IgD-negative memory B cell (primary cell): ENCODE measurements at regions not wholly inside any gene's neighbourhood (a gene's known extent, or its start where the extent isn't known, plus 50 kb on each side); places are given as distances from the start of the nearest gene placed in this dataset.
A peak's percentile ranks its signal among the peaks of the same experiment; 100 is the strongest.

Experiments
- H3K27ac Mint-ChIP-seq, 3 donors: one replicate each; pipeline ENCODE4 v1.8.0; 2020 to 2022; ENCODE audit warnings: mild to moderate bottlenecking in 3 of 3, mixed read lengths in 3 of 3, moderate library complexity in 1 of 3
- H3K27me3 Mint-ChIP-seq: one replicate; pipeline ENCODE4 v1.8.0; 2021; ENCODE audit warnings: mixed read lengths
- H3K36me3 Mint-ChIP-seq: one replicate; pipeline ENCODE4 v1.8.0; 2020; ENCODE audit warnings: mild to moderate bottlenecking, mixed read lengths
- H3K4me1 Mint-ChIP-seq, 3 donors: one replicate each; pipeline ENCODE4 v1.8.0; 2020 to 2022; ENCODE audit warnings: mixed read lengths in 3 of 3, mild to moderate bottlenecking in 1 of 3
- H3K4me3 Mint-ChIP-seq, 4 donors: one replicate each; pipeline ENCODE4 v1.8.0; 2020 to 2022; ENCODE audit warnings: mild to moderate bottlenecking in 4 of 4, mixed read lengths in 4 of 4, moderate library complexity in 3 of 4
- H3K9me3 Mint-ChIP-seq, 3 donors: one replicate each; pipeline ENCODE4 v1.8.0; 2020 to 2021; ENCODE audit warnings: mixed read lengths in 3 of 3, mild to moderate bottlenecking in 1 of 3

- peaks cover 2% of the 10 kb centered on the region for H3K27me3 Mint-ChIP-seq
- H3K9me3 Mint-ChIP-seq: peaks cover 3% of the 10 kb centered on the region in 3 donors
- H3K36me3 Mint-ChIP-seq: no peaks in the 10 kb centered on the region
- no peak overlapping the region for H3K27ac Mint-ChIP-seq
- H3K4me1 Mint-ChIP-seq: no peaks in the 10 kb centered on the region
- no peak overlapping the region for H3K4me3 Mint-ChIP-seq
Observed at GRCh38 chr10:30775779-30776591, 146.4 kb upstream of the LYZL2 start.

GRCh38 chr10:30774261-30774660 is 144.7 kb upstream of the LYZL2 start:
- Mint-ChIP-seq H3K4me3 (no peak overlapping the region), H3K9me3 (peaks cover 3 to 12% (median 3%) of the 10 kb centered on the region in 3 donors), H3K27me3 (peaks cover 2% of the 10 kb centered on the region), H3K36me3 (no peaks in the 10 kb centered on the region), H3K27ac (no peak overlapping the region), H3K4me1 (no peaks in the 10 kb centered on the region)

- H3K4me3 Mint-ChIP-seq: no peak overlapping the region
Observed at GRCh38 chr10:30773501-30773900, 143.9 kb upstream of the LYZL2 start.

GRCh38 chr10:30770816-30771215 is 141.3 kb upstream of the LYZL2 start:
- Mint-ChIP-seq H3K27me3 (peaks cover 7% of the 10 kb centered on the region), H3K4me1 (no peaks in the 10 kb centered on the region), H3K4me3 (no peak overlapping the region), H3K9me3 (peaks cover 3 to 12% (median 6%) of the 10 kb centered on the region in 3 donors), H3K27ac (no peak overlapping the region), H3K36me3 (no peaks in the 10 kb centered on the region)

More at GRCh38 chr10:30773501-30773900, 143.9 kb upstream of the LYZL2 start:
- Mint-ChIP-seq H3K27ac (no peak overlapping the region), H3K9me3 (peaks cover 3 to 12% (median 3%) of the 10 kb centered on the region in 3 donors), H3K36me3 (no peaks in the 10 kb centered on the region), H3K27me3 (peaks cover 2% of the 10 kb centered on the region), H3K4me1 (no peaks in the 10 kb centered on the region)

- Mint-ChIP-seq H3K36me3 (no peaks in the 10 kb centered on the region), H3K27ac (no peak overlapping the region), H3K27me3 (peaks cover 7% of the 10 kb centered on the region)
Observed at GRCh38 chr10:30770229-30770628, 140.7 kb upstream of the LYZL2 start.

DNA sequence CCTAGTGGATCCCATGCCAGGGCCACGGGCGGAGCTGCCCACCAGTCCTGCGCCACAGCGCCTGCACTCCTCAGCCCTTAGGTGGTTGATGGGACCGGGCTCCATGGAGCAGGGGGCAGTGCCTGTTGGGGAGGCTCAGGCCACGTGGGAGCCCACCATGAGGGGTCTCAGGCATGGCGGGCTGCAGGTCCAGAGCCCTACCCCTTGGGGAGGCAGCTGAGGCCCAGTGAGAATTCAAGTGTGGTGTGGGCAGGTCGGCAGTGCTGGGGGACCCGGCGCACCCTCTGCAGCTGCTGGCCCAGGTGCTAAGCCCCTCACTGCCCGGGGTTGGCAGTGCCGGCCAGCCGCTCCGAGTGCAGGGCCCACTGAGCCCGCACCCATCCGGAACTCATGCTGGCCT is 139.8 kb upstream of the LYZL2 start:
- Mint-ChIP-seq H3K4me3 (no peak overlapping the region), H3K9me3 (peaks cover 3 to 12% (median 6%) of the 10 kb centered on the region in 3 donors), H3K27ac (no peak overlapping the region)

More at GRCh38 chr10:30770229-30770628, 140.7 kb upstream of the LYZL2 start:
- Mint-ChIP-seq H3K9me3 (peaks cover 3 to 12% (median 6%) of the 10 kb centered on the region in 3 donors), H3K4me1 (no peaks in the 10 kb centered on the region), H3K4me3 (no peak overlapping the region)

DNA sequence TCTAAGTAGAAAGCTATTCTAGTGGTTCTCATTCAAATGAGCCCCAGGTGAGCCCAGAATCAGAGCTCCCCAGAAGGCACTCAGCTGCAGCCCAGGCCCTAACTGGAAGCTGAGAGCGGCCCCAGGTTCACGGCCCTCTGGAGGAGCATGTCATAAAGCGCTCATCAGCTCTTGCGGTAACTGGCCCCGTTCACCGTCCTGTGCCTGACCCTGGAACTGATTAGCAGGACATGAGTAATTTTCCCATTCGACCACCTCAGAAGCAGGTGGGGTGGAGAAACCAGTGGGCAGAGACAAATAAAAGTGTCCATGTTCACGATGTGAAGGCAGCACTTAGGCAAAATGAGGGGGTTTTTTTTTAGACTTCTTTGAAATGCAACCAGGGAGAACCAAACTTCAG is 136.1 kb upstream of the LYZL2 start:
- H3K4me3 Mint-ChIP-seq: no peak overlapping the region
- peaks cover 10% of the 10 kb centered on the region for H3K27me3 Mint-ChIP-seq
- no peak overlapping the region for H3K27ac Mint-ChIP-seq
- no peaks in the 10 kb centered on the region for H3K4me1 Mint-ChIP-seq
- H3K36me3 Mint-ChIP-seq: no peaks in the 10 kb centered on the region
- peaks cover 0 to 5% (median 3%) of the 10 kb centered on the region in 3 donors for H3K9me3 Mint-ChIP-seq

More for the DNA sequence above, 139.8 kb upstream of the LYZL2 start:
- no peaks in the 10 kb centered on the region for H3K4me1 Mint-ChIP-seq
- H3K27me3 Mint-ChIP-seq: peaks cover 8% of the 10 kb centered on the region
- H3K36me3 Mint-ChIP-seq: no peaks in the 10 kb centered on the region

GRCh38 chr10:30765022-30765615 is 135.6 kb upstream of the LYZL2 start:
- Mint-ChIP-seq H3K27me3 (peaks cover 10% of the 10 kb centered on the region), H3K9me3 (peaks cover 0 to 3% (median 2%) of the 10 kb centered on the region in 3 donors), H3K27ac (no peak overlapping the region), H3K4me3 (no peak overlapping the region), H3K36me3 (peaks cover 1% of the 10 kb centered on the region), H3K4me1 (no peaks in the 10 kb centered on the region)

DNA sequence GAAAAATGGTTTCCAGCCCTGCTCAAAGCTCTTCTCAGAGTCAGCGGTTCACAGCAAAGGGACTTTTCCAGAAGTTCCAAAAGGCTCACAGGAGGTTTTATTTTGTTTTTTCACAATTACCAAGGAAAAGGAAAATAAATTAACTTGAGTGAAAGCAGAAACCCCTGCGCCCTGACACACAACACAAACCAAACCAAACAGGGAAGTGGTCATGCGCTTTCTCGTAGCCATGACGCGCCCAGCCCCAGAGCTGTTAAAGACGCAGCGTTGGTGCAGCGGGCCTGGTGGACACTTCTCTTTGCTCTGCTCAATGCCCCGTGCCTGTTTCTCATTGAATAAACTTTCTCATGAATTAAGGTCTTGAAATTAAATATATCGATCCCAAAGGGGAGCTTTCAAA is 134.4 kb upstream of the LYZL2 start:
- Mint-ChIP-seq H3K27ac (no peak overlapping the region), H3K4me3 (peak overlapping the region in 1 of 4 donors; percentile 17), H3K4me1 (no peaks in the 10 kb centered on the region), H3K9me3 (peaks cover 0 to 3% (median 0%) of the 10 kb centered on the region in 3 donors), H3K36me3 (peaks cover 1% of the 10 kb centered on the region), H3K27me3 (peaks cover 10% of the 10 kb centered on the region)

- H3K27ac Mint-ChIP-seq: no peak overlapping the region
- peaks cover 10% of the 10 kb centered on the region for H3K27me3 Mint-ChIP-seq
- no peak overlapping the region for H3K4me3 Mint-ChIP-seq
- H3K36me3 Mint-ChIP-seq: peaks cover 1% of the 10 kb centered on the region
- H3K4me1 Mint-ChIP-seq: no peaks in the 10 kb centered on the region
- no peaks in the 10 kb centered on the region for H3K9me3 Mint-ChIP-seq
Observed at GRCh38 chr10:30762620-30763019, 133.1 kb upstream of the LYZL2 start.

DNA sequence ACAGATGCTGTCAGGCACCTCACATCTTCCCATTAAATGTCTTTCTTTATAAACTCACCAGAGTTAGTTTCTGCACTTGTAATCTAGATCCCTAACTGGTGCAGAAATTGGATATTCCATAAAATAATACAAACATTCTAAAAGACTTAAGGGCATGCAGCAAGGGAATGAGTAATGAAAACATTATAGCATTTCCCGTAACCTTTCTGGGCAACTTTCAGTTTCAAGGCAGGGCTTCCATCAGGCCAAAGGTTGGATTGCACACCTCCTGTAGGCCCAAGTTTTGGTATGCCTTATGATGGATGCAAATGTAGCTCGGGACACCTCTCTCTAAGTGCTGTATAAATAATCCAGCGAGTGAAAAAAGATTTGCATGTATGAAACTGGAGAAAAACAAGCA is 129.9 kb upstream of the LYZL2 start:
- H3K4me1 Mint-ChIP-seq: no peaks in the 10 kb centered on the region
- H3K36me3 Mint-ChIP-seq: peaks cover 1% of the 10 kb centered on the region
- no peak overlapping the region for H3K4me3 Mint-ChIP-seq
- H3K9me3 Mint-ChIP-seq: no peaks in the 10 kb centered on the region
- peaks cover 1% of the 10 kb centered on the region for H3K27me3 Mint-ChIP-seq
- no peak overlapping the region for H3K27ac Mint-ChIP-seq

DNA sequence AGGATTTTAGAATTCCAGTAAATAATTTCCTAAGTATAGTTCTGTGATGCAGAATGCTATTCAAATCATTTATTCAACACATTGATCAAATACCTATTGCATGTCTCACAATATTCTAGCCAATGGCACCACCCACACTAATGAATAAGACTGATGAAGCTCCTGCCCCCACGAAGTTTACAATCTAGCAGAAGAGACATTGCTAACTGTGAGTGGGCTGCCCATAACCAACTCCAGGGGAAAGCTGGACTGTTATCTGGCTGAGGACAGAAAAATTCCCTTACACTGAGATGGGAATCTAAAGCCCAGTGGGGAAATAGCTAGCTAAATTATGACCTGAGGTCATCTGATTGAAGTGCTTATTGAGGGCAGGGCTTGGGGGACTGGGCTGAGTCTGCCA is 128.8 kb upstream of the LYZL2 start:
- Mint-ChIP-seq H3K27ac (no peak overlapping the region), H3K27me3 (peaks cover 4% of the 10 kb centered on the region), H3K4me1 (no peaks in the 10 kb centered on the region), H3K4me3 (no peak overlapping the region), H3K9me3 (no peaks in the 10 kb centered on the region), H3K36me3 (peaks cover 1% of the 10 kb centered on the region)

GRCh38 chr10:30756896-30757295 is 127.3 kb upstream of the LYZL2 start:
- H3K4me1 Mint-ChIP-seq: peaks cover 0 to 2% (median 1%) of the 10 kb centered on the region in 3 donors
- H3K27ac Mint-ChIP-seq: no peak overlapping the region
- H3K9me3 Mint-ChIP-seq: no peaks in the 10 kb centered on the region
- peaks cover 4% of the 10 kb centered on the region for H3K27me3 Mint-ChIP-seq
- peaks cover 1% of the 10 kb centered on the region for H3K36me3 Mint-ChIP-seq
- no peak overlapping the region for H3K4me3 Mint-ChIP-seq

GRCh38 chr10:30756151-30756550 is 126.6 kb upstream of the LYZL2 start:
- H3K9me3 Mint-ChIP-seq: no peaks in the 10 kb centered on the region
- H3K27me3 Mint-ChIP-seq: peaks cover 11% of the 10 kb centered on the region
- peaks cover under 1 to 4% (median 3%) of the 10 kb centered on the region in 3 donors for H3K4me1 Mint-ChIP-seq
- H3K36me3 Mint-ChIP-seq: peaks cover 1% of the 10 kb centered on the region
- H3K4me3 Mint-ChIP-seq: no peak overlapping the region
- no peak overlapping the region for H3K27ac Mint-ChIP-seq

GRCh38 chr10:30755441-30755953 is 125.9 kb upstream of the LYZL2 start:
- Mint-ChIP-seq H3K36me3 (peaks cover under 1% of the 10 kb centered on the region), H3K4me1 (peaks cover 1 to 4% (median 3%) of the 10 kb centered on the region in 3 donors), H3K9me3 (no peaks in the 10 kb centered on the region), H3K27ac (peak overlapping the region in 1 of 3 donors; percentile 16), H3K27me3 (peaks cover 13% of the 10 kb centered on the region), H3K4me3 (no peak overlapping the region)
